Astrocyte (in vitro differentiated cells and primary cell): ENCODE measurements at regions not wholly inside any gene's neighbourhood (a gene's known extent, or its start where the extent isn't known, plus 50 kb on each side); places are given as distances from the start of the nearest gene placed in this dataset.

ENCODE experiments used
- DNase-seq: peaks from one replicate; pipeline ENCODE4 v3.0.0-alpha.2; 2010; ENCODE audit warnings: low read depth
- FAIRE-seq: peaks from 2 replicates; lab custom pipeline; 2011; peaks lifted over from hg19 to GRCh38; lab: Jason Lieb, UNC
- H2AFZ ChIP-seq: 2 replicates; pipeline ENCODE4 v1.6.0; 2012; ENCODE audit warnings: low read depth, low read length, inconsistent platforms
- H3K27ac ChIP-seq: 2 replicates; pipeline ENCODE4 v1.5.1; 2011; ENCODE audit warnings: low read depth, low read length, inconsistent platforms
- H3K27me3 ChIP-seq: 2 replicates; pipeline ENCODE4 v1.6.0; 2011; ENCODE audit warnings: low read length, inconsistent platforms; ENCODE audit not compliant: insufficient read depth
- H3K36me3 ChIP-seq: 2 replicates; pipeline ENCODE4 v1.5.1; 2011; ENCODE audit warnings: low read length, inconsistent platforms; ENCODE audit not compliant: insufficient read depth
- H3K4me1 ChIP-seq: 2 replicates; pipeline ENCODE4 v1.5.1; 2011; ENCODE audit warnings: low read length, inconsistent platforms; ENCODE audit not compliant: insufficient read depth
- H3K4me2 ChIP-seq: 2 replicates; pipeline ENCODE4 v1.6.0; 2012; ENCODE audit warnings: low read length, inconsistent platforms
- H3K4me3 ChIP-seq: 2 replicates; pipeline ENCODE4 v1.5.1; 2011; ENCODE audit warnings: low read depth, mild to moderate bottlenecking, low read length, inconsistent platforms; ENCODE audit not compliant: insufficient read depth
- H3K79me2 ChIP-seq: 2 replicates; pipeline ENCODE4 v1.6.0; 2012; ENCODE audit warnings: mild to moderate bottlenecking, low read length, inconsistent platforms; ENCODE audit not compliant: insufficient read depth
- H3K9ac ChIP-seq: 2 replicates; pipeline ENCODE4 v1.6.0; 2012; ENCODE audit warnings: mild to moderate bottlenecking, low read length, inconsistent platforms
- H3K9me3 ChIP-seq: 2 replicates; pipeline ENCODE4 v1.5.1; 2012; ENCODE audit warnings: low read depth, mild to moderate bottlenecking, low read length, inconsistent platforms; ENCODE audit not compliant: insufficient read depth
- H4K20me1 ChIP-seq: 2 replicates; pipeline ENCODE4 v1.6.0; 2012; ENCODE audit warnings: low read length, inconsistent platforms; ENCODE audit not compliant: insufficient read depth
- H3K27ac Mint-ChIP-seq: one replicate; pipeline ENCODE4 v1.8.0; 2021; ENCODE audit warnings: mild to moderate bottlenecking, mixed read lengths; ENCODE audit not compliant: unreplicated experiment
- H3K27me3 Mint-ChIP-seq: one replicate; pipeline ENCODE4 v1.8.0; 2021; ENCODE audit warnings: low read depth, mixed read lengths; ENCODE audit not compliant: unreplicated experiment
- H3K36me3 Mint-ChIP-seq: one replicate; pipeline ENCODE4 v1.8.0; 2021; ENCODE audit warnings: low read depth, mixed read lengths; ENCODE audit not compliant: unreplicated experiment
- H3K4me1 Mint-ChIP-seq: one replicate; pipeline ENCODE4 v1.8.0; 2021; ENCODE audit warnings: low read depth, mixed read lengths; ENCODE audit not compliant: unreplicated experiment
- H3K4me3 Mint-ChIP-seq: one replicate; pipeline ENCODE4 v1.8.0; 2021; ENCODE audit warnings: mild to moderate bottlenecking, moderate library complexity, mixed read lengths; ENCODE audit not compliant: unreplicated experiment
- H3K9me3 Mint-ChIP-seq: one replicate; pipeline ENCODE4 v1.8.0; 2021; ENCODE audit warnings: mild to moderate bottlenecking, mixed read lengths; ENCODE audit not compliant: unreplicated experiment
- EZH2 ChIP-seq: IDR thresholded peaks from 2 replicates; pipeline ENCODE4 v1.6.1; 2012; ENCODE audit warnings: mild to moderate bottlenecking, low read length, inconsistent platforms; ENCODE audit not compliant: insufficient read depth
- TF ChIP-seq, protein P1 (sequence below): IDR thresholded peaks from 2 replicates; pipeline ENCODE4 v1.5.1; 2011; ENCODE audit warnings: low read depth, mild to moderate bottlenecking, inconsistent platforms, low read length, moderate library complexity; ENCODE audit not compliant: insufficient read depth

GRCh38 chr6:99016355-99016754 lies 68.6 kb upstream of the FBXL4 start:
- no peaks in the 10 kb centered on the region for H3K9me3 ChIP-seq
- H4K20me1 ChIP-seq = no peaks in the 10 kb centered on the region
- no peak overlapping the region for H3K4me3 ChIP-seq
- peak overlapping the region; percentile 1 for H3K4me2 ChIP-seq
- Mint-ChIP-seq H3K4me3 (no peak overlapping the region), H3K36me3 (no peaks in the 10 kb centered on the region), H3K27ac (peak overlapping the region; percentile 92), H3K9me3 (no peaks in the 10 kb centered on the region), H3K4me1 (peaks cover 37% of the 10 kb centered on the region), H3K27me3 (no peaks in the 10 kb centered on the region)
- no peak for TF ChIP-seq EZH2
- TF ChIP-seq, protein P1, sequence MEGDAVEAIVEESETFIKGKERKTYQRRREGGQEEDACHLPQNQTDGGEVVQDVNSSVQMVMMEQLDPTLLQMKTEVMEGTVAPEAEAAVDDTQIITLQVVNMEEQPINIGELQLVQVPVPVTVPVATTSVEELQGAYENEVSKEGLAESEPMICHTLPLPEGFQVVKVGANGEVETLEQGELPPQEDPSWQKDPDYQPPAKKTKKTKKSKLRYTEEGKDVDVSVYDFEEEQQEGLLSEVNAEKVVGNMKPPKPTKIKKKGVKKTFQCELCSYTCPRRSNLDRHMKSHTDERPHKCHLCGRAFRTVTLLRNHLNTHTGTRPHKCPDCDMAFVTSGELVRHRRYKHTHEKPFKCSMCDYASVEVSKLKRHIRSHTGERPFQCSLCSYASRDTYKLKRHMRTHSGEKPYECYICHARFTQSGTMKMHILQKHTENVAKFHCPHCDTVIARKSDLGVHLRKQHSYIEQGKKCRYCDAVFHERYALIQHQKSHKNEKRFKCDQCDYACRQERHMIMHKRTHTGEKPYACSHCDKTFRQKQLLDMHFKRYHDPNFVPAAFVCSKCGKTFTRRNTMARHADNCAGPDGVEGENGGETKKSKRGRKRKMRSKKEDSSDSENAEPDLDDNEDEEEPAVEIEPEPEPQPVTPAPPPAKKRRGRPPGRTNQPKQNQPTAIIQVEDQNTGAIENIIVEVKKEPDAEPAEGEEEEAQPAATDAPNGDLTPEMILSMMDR = no peak
- H3K36me3 ChIP-seq = no peaks in the 10 kb centered on the region
- FAIRE-seq (peak; percentile 70), DNase-seq (peak; percentile 96)
- H3K27ac ChIP-seq = peak overlapping the region; percentile 37
- H3K27me3 ChIP-seq = no peaks in the 10 kb centered on the region
- H3K4me1 ChIP-seq = peaks cover 26% of the 10 kb centered on the region
- no peaks in the 10 kb centered on the region for H3K79me2 ChIP-seq
- H2AFZ ChIP-seq = no peak overlapping the region
- H3K9ac ChIP-seq = no peak overlapping the region

DNA sequence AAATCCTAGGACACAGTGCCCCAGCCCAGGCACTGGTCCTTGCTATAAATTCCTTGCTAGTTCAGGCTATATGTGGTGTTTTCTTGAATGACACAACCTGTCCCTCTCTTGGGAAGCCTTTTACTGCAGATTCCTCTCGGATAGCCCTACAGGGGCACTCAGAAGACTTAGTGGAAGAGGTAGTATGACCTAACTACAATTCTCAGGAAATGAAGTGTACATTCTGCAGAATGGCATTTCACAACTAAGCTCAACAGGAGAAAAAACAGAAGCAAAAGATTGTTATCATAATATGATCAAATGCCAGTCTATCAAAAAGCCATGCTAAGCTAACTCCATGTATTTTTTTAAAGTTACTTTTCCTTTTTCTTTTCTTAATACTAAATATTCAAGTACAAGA lies 66.3 kb upstream of the FBXL4 start:
- H3K4me3 Mint-ChIP-seq = no peak overlapping the region
- Histone ChIP-seq H3K9me3 (no peaks in the 10 kb centered on the region), H4K20me1 (no peaks in the 10 kb centered on the region), H3K4me2 (peak overlapping the region; percentile 62), H3K79me2 (no peaks in the 10 kb centered on the region), H3K36me3 (no peaks in the 10 kb centered on the region), H3K4me1 (peaks cover 26% of the 10 kb centered on the region), H3K4me3 (no peak overlapping the region), H3K9ac (peak overlapping the region; percentile 36), H3K27me3 (no peaks in the 10 kb centered on the region), H3K27ac (peak overlapping the region; percentile 67), H2AFZ (no peak overlapping the region)
- no peaks in the 10 kb centered on the region for H3K9me3 Mint-ChIP-seq
- H3K4me1 Mint-ChIP-seq = peaks cover 37% of the 10 kb centered on the region
- no peak for TF ChIP-seq EZH2
- TF ChIP-seq, protein P1 = no peak
- FAIRE-seq = no peak
- no peaks in the 10 kb centered on the region for H3K27me3 Mint-ChIP-seq
- H3K36me3 Mint-ChIP-seq = no peaks in the 10 kb centered on the region
- no peak for DNase-seq
- H3K27ac Mint-ChIP-seq = peak overlapping the region; percentile 90

GRCh38 chr6:99013661-99014060 lies 65.9 kb upstream of the FBXL4 start:
- Histone ChIP-seq H3K27ac (peak overlapping the region; percentile 67), H4K20me1 (no peaks in the 10 kb centered on the region), H3K9me3 (no peaks in the 10 kb centered on the region), H3K9ac (peak overlapping the region; percentile 36), H2AFZ (no peak overlapping the region), H3K4me1 (peaks cover 26% of the 10 kb centered on the region), H3K4me2 (peak overlapping the region; percentile 62), H3K79me2 (no peaks in the 10 kb centered on the region), H3K4me3 (no peak overlapping the region), H3K27me3 (no peaks in the 10 kb centered on the region), H3K36me3 (no peaks in the 10 kb centered on the region)
- Mint-ChIP-seq H3K4me3 (no peak overlapping the region), H3K36me3 (no peaks in the 10 kb centered on the region), H3K27ac (peak overlapping the region; percentile 90), H3K9me3 (no peaks in the 10 kb centered on the region), H3K27me3 (no peaks in the 10 kb centered on the region), H3K4me1 (peaks cover 37% of the 10 kb centered on the region)
- TF ChIP-seq, protein P1 = no peak
- TF ChIP-seq EZH2 = no peak
- DNase-seq (no peak), FAIRE-seq (peak; percentile 49)
